M059J (cell line): ENCODE measurements at regions not wholly inside any gene's neighbourhood (a gene's known extent, or its start where the extent isn't known, plus 50 kb on each side); places are given as distances from the start of the nearest gene placed in this dataset.

Source experiments
- DNase-seq: peaks from one replicate; pipeline ENCODE4 v3.0.0-alpha.2; 2012; ENCODE audit warnings: low read depth

DNA sequence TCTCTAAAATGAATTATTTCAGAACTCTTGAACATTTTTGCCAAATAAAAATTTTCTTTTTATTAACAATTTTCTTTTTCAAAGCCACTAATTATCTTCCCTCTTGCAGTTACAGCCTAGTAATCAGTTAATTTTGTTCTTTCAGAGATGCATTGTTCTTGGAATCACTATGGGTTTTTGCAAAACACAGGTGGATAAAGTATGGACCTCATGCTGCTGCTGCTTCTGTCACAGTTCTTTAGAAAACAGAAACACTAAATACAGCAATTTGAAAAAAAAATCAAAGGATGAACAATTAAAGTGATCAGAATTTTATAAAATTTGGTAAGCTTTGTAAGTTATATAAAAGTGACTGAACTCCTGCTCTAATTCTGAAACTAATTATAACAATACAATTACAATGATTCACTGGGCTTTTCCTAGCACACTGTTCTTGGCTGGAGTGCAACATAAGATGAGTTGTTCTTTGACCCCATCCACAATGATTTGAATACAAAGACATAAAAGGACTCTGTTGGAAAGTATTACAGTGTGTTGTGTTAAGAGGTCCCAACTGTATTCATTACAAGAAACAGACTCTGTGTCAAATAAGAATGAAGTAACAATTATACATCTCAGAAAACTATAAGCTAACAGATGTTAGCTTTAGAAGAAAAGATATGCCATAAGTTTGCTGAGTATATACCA, 59.4 kb upstream of the GK2 start:
- DNase-seq, result no peak

DNA sequence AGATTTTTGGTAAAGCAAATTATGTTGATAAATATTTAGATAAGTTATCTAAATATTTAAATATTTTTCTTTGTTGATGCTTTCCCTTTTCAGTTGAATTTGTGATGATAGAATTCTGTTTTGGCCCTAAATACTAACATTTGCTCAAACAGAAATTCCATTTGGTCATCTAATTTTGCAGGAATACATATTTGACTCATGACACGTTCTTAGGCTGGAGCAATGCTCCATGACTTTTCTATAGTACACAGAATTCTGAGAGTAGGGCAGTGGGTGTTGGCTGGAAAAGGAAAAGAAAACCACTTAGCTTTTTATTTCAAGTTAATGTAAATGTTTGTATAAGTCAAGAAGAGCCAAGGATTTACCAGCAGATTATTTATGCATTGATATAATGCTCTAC, 58.6 kb upstream of the GK2 start:
- no peak for DNase-seq
